ENCODE measurements at regions not wholly inside any gene's neighbourhood (a gene's known extent, or its start where the extent isn't known, plus 50 kb on each side); places are given as distances from the start of the nearest gene placed in this dataset.
"Not testable (repeated sequence)": the region's sequence is repeated elsewhere in the genome, so short reads cannot be mapped to it uniquely, and the experiment has no call there.

- Histone ChIP-seq H3K27me3 (replicated peaks in 1 of 2; ENCODE audit: control insufficient read depth in 2 of 2, insufficient read depth in 2 of 2, low read length in 1 of 2) (no peaks in the 10 kb centered on the region; a peak in 1 of 4 replicates), H3K4me1 (ENCODE audit: control insufficient read depth, insufficient read depth, low read length) (no peaks in the 10 kb centered on the region), H3K9ac (ENCODE audit: control insufficient read depth, insufficient read depth, low read length) (no peak overlapping the region), H3K4me3 (no peak overlapping the region), H3K27ac (ENCODE audit: control insufficient read depth, insufficient read depth) (no peak overlapping the region), H3K4me2 (ENCODE audit: control insufficient read depth, insufficient read depth) (no peak overlapping the region), H4K20me1 (ENCODE audit: control insufficient read depth, insufficient read depth) (no peaks in the 10 kb centered on the region), H3K9me3 (replicated peaks; ENCODE audit: control insufficient read depth, insufficient read depth, low read length) (no peaks in the 10 kb centered on the region), H2AFZ (ENCODE audit: control insufficient read depth, low read depth, low read length) (no peak overlapping the region), H3K36me3 (ENCODE audit: control insufficient read depth in 2 of 2, insufficient read depth in 2 of 2, low read length in 1 of 2) (no peaks in the 10 kb centered on the region), H3K79me2 (ENCODE audit: control insufficient read depth, insufficient read depth, low read length) (no peaks in the 10 kb centered on the region)
- 22% methylated on average over 2 of the region's 2 CpGs for WGBS (ENCODE audit: insufficient coverage, insufficient replicate concordance, low lambda C conversion rate, missing lambda C conversion rate)
- BruUV-seq (replicated peaks) = no TSS peak
- ChIA-PET RAD21 (ENCODE audit: unreplicated experiment) (no interaction called here), CTCF (no interaction called here), SMC1A (ENCODE audit: uncharacterized antibody, unreplicated experiment) (no interaction called here), POLR2A (no interaction called here)
- in situ Hi-C loops (cut with MboI) (no loop called here), intact Hi-C loops (cut with micrococcal nuclease; ENCODE audit: unreplicated experiment) (no loop called here)
- TF ChIP-seq NFXL1 (IDR thresholded peaks at IDR 0.05; ENCODE audit: borderline replicate concordance) (no peak), TARDBP (IDR thresholded peaks at IDR 0.05; ENCODE audit: borderline replicate concordance) (no peak), KDM1A (IDR thresholded peaks at IDR 0.05; ENCODE audit: borderline replicate concordance) (no peak)
- no peak for FAIRE-seq
- DNase-seq (ENCODE audit: low read depth, low spot score) = no peak
- ATAC-seq = no peak
Measured at GRCh38 chrX:112470551-112470950, 209.2 kb downstream of the LHFPL1 start.

GRCh38 chrX:112461949-112462450 is 217.7 kb downstream of the LHFPL1 start:
- SMC1A ChIA-PET (ENCODE audit: uncharacterized antibody, unreplicated experiment); RAD21 ChIA-PET (ENCODE audit: unreplicated experiment); H3K27ac ChIP-seq (ENCODE audit: control insufficient read depth, insufficient read depth); POLR2A ChIA-PET; CTCF ChIA-PET; H3K9ac ChIP-seq (ENCODE audit: control insufficient read depth, insufficient read depth, low read length); H4K20me1 ChIP-seq (ENCODE audit: control insufficient read depth, insufficient read depth); H2AFZ ChIP-seq (ENCODE audit: control insufficient read depth, low read depth, low read length); H3K4me3 ChIP-seq; H3K4me2 ChIP-seq (ENCODE audit: control insufficient read depth, insufficient read depth); intact Hi-C loops (cut with micrococcal nuclease; ENCODE audit: unreplicated experiment); H3K36me3 ChIP-seq (ENCODE audit: control insufficient read depth in 2 of 2, insufficient read depth in 2 of 2, low read length in 1 of 2); H3K79me2 ChIP-seq (ENCODE audit: control insufficient read depth, insufficient read depth, low read length); in situ Hi-C loops (cut with MboI); H3K9me3 ChIP-seq (replicated peaks; ENCODE audit: control insufficient read depth, insufficient read depth, low read length); DNase-seq (ENCODE audit: low read depth, low spot score); ATAC-seq; BruUV-seq (replicated peaks); FAIRE-seq; H3K27me3 ChIP-seq (replicated peaks in 1 of 2; ENCODE audit: control insufficient read depth in 2 of 2, insufficient read depth in 2 of 2, low read length in 1 of 2); H3K4me1 ChIP-seq (ENCODE audit: control insufficient read depth, insufficient read depth, low read length): not testable (repeated sequence)
- WGBS (ENCODE audit: insufficient coverage, insufficient replicate concordance, low lambda C conversion rate, missing lambda C conversion rate) = 30% methylated on average over 8 of the region's 8 CpGs

Data from GM12878 (cell line).